Naive thymus-derived CD4-positive, alpha-beta T cell (primary cell): ENCODE measurements at regions not wholly inside any gene's neighbourhood (a gene's known extent, or its start where the extent isn't known, plus 50 kb on each side); places are given as distances from the start of the nearest gene placed in this dataset.
"Not testable (repeated sequence)": the region's sequence is repeated elsewhere in the genome, so short reads cannot be mapped to it uniquely, and the experiment has no call there.

Experiments used
- ATAC-seq: fragments of 150-1000 bp; cut with Tn5 transposase; 2 replicates; pipeline ENCODE4 v1.10.0; 2021; ENCODE audit warnings: mild to moderate bottlenecking, moderate library complexity
- CTCF ChIA-PET: fragments of 350-600 bp; sonication (Branson Sonifier 250); formaldehyde crosslinking; loops from one replicate; lab custom pipeline; 2021; ENCODE audit warnings: antibody characterized with exemption; lab: Charles Lee
- POLR2A ChIA-PET: fragments of 350-600 bp; sonication (Branson Sonifier 250); formaldehyde crosslinking; loops from one replicate; lab custom pipeline; 2021; ENCODE audit warnings: antibody characterized with exemption, inconsistent platforms; lab: Charles Lee
- DNase-seq, 9 donors: peaks; one replicate each; pipeline versions ENCODE4 v3.0.0 to v3.0.0-alpha.2; 2020 to 2022; ENCODE audit warnings: mixed read lengths in 1 of 9
- H3K27ac ChIP-seq: one replicate; pipeline ENCODE4 v1.7.0; 2013; ENCODE audit warnings: mild to moderate bottlenecking, low read depth, low read length, moderate library complexity
- H3K27me3 ChIP-seq, 2 donors: one replicate each; pipeline ENCODE4 v1.7.0; 2013; ENCODE audit warnings: low read length in 2 of 2, mild to moderate bottlenecking in 2 of 2, moderate library complexity in 2 of 2; ENCODE audit not compliant: control insufficient read depth in 2 of 2, insufficient read depth in 2 of 2
- H3K36me3 ChIP-seq, 3 experiments: 1 replicate in 2 of 3; 2 replicates in 1 of 3; pipeline ENCODE4 v1.7.0; 2013; ENCODE audit warnings: low read length in 3 of 3, mild to moderate bottlenecking in 3 of 3, moderate library complexity in 1 of 3; ENCODE audit not compliant: insufficient read depth in 3 of 3, control insufficient read depth in 2 of 3
- H3K4me1 ChIP-seq, 2 donors: one replicate each; pipeline ENCODE4 v1.7.0; 2013; ENCODE audit warnings: low read length in 2 of 2, mild to moderate bottlenecking in 2 of 2, moderate library complexity in 1 of 2; ENCODE audit not compliant: control insufficient read depth in 2 of 2, insufficient read depth in 2 of 2
- H3K4me3 ChIP-seq: 2 replicates; pipeline ENCODE4 v1.7.0; 2013; ENCODE audit warnings: mild to moderate bottlenecking, low read length
- H3K9me3 ChIP-seq, 3 experiments: 1 replicate in 2 of 3; 2 replicates in 1 of 3; pipeline ENCODE4 v1.7.0; 2013; ENCODE audit warnings: low read length in 3 of 3; ENCODE audit not compliant: control insufficient read depth in 2 of 3
- H3K27ac Mint-ChIP-seq, 9 donors: one replicate each; pipeline ENCODE4 v1.8.0; 2020 to 2022; ENCODE audit warnings: mixed read lengths in 9 of 9, mild to moderate bottlenecking in 8 of 9, moderate library complexity in 5 of 9, inconsistent platforms in 2 of 9
- H3K27me3 Mint-ChIP-seq, 5 donors: one replicate each; pipeline ENCODE4 v1.8.0; 2021 to 2022; ENCODE audit warnings: mixed read lengths in 5 of 5, mild to moderate bottlenecking in 1 of 5
- H3K36me3 Mint-ChIP-seq, 5 donors: one replicate each; pipeline ENCODE4 v1.8.0; 2020 to 2022; ENCODE audit warnings: mixed read lengths in 5 of 5, mild to moderate bottlenecking in 3 of 5, inconsistent platforms in 1 of 5
- H3K4me1 Mint-ChIP-seq, 7 donors: one replicate each; pipeline ENCODE4 v1.8.0; 2020 to 2022; ENCODE audit warnings: mixed read lengths in 7 of 7, mild to moderate bottlenecking in 3 of 7, inconsistent platforms in 1 of 7
- H3K4me3 Mint-ChIP-seq, 10 donors: one replicate each; pipeline ENCODE4 v1.8.0; 2020 to 2022; ENCODE audit warnings: mild to moderate bottlenecking in 10 of 10, mixed read lengths in 10 of 10, moderate library complexity in 6 of 10, inconsistent platforms in 2 of 10
- H3K9me3 Mint-ChIP-seq, 11 donors: one replicate each; pipeline ENCODE4 v1.8.0; 2020 to 2022; ENCODE audit warnings: mixed read lengths in 11 of 11, mild to moderate bottlenecking in 4 of 11, inconsistent platforms in 1 of 11, moderate library complexity in 1 of 11
- intact Hi-C, 2 donors: fragments of 100-400 bp; cut with micrococcal nuclease; formaldehyde crosslinking; loops; one replicate each; pipeline ENCODE4 v1.15.1; 2023

- no peak for ATAC-seq
- Histone ChIP-seq H3K27me3 (no peaks in the 10 kb centered on the region), H3K36me3 (no peaks in the 10 kb centered on the region), H3K4me3 (no peak overlapping the region), H3K9me3 (no peaks in the 10 kb centered on the region), H3K4me1 (no peaks in the 10 kb centered on the region), H3K27ac (no peak overlapping the region)
- peaks cover 0 to 10% (median 4%) of the 10 kb centered on the region in 5 donors for H3K36me3 Mint-ChIP-seq
- H3K9me3 Mint-ChIP-seq: peaks cover 2 to 22% (median 12%) of the 10 kb centered on the region in 11 donors
- intact Hi-C loops: no loop called here
- peaks cover 15 to 48% (median 33%) of the 10 kb centered on the region in 5 donors for H3K27me3 Mint-ChIP-seq
- peaks cover 0 to 2% (median 0%) of the 10 kb centered on the region in 7 donors for H3K4me1 Mint-ChIP-seq
- no peak overlapping the region for H3K4me3 Mint-ChIP-seq
- DNase-seq: no peak
- ChIA-PET CTCF (no interaction called here), POLR2A (no interaction called here)
- no peak overlapping the region for H3K27ac Mint-ChIP-seq
Measured at GRCh38 chr6:16993396-16993795, 108.5 kb upstream of the STMND1 start.

- POLR2A ChIA-PET: no interaction called here
- Histone ChIP-seq H3K4me1 (no peaks in the 10 kb centered on the region), H3K27me3 (no peaks in the 10 kb centered on the region), H3K36me3 (no peaks in the 10 kb centered on the region), H3K27ac (no peak overlapping the region), H3K4me3 (no peak overlapping the region), H3K9me3 (no peaks in the 10 kb centered on the region)
- Mint-ChIP-seq H3K27me3 (peaks cover 17 to 48% (median 33%) of the 10 kb centered on the region in 5 donors), H3K4me3 (no peak overlapping the region), H3K36me3 (peaks cover 0 to 10% (median 4%) of the 10 kb centered on the region in 5 donors), H3K27ac (no peak overlapping the region), H3K4me1 (peaks cover 0 to 2% (median 0%) of the 10 kb centered on the region in 7 donors), H3K9me3 (peaks cover 2 to 29% (median 14%) of the 10 kb centered on the region in 11 donors)
- intact Hi-C loops: no loop called here
- no peak for ATAC-seq
- CTCF ChIA-PET: interaction anchor here (0.6 kb wide), 1 partner anchor 1199 kb away, joined by 6 read pairs; no protein-coding TSS in a partner anchor
- DNase-seq: no peak
Measured at GRCh38 chr6:16991981-16992629, 109.7 kb upstream of the STMND1 start.

- H3K4me3 ChIP-seq, H3K27me3 ChIP-seq, ATAC-seq, H3K4me1 ChIP-seq, H3K36me3 ChIP-seq, intact Hi-C loops, CTCF ChIA-PET, H3K27ac ChIP-seq, H3K4me1 Mint-ChIP-seq, POLR2A ChIA-PET, H3K4me3 Mint-ChIP-seq, H3K9me3 ChIP-seq, DNase-seq, H3K27ac Mint-ChIP-seq: not testable (repeated sequence)
- Mint-ChIP-seq H3K9me3 (peaks cover 5 to 33% (median 14%) of the 10 kb centered on the region in 11 donors), H3K36me3 (peaks cover 0 to 10% (median 4%) of the 10 kb centered on the region in 5 donors), H3K27me3 (peaks cover 30 to 46% (median 36%) of the 10 kb centered on the region in 5 donors)
Measured at GRCh38 chr6:16989976-16990375, 111.9 kb upstream of the STMND1 start.

GRCh38 chr6:16989382-16989781 is 112.5 kb upstream of the STMND1 start:
- Mint-ChIP-seq H3K27me3 (peaks cover 29 to 52% (median 40%) of the 10 kb centered on the region in 5 donors), H3K9me3 (peaks cover 5 to 33% (median 14%) of the 10 kb centered on the region in 11 donors), H3K4me3 (no peak overlapping the region), H3K27ac (no peak overlapping the region), H3K4me1 (peaks cover 0 to 8% (median 0%) of the 10 kb centered on the region in 7 donors), H3K36me3 (peaks cover 0 to 10% (median 4%) of the 10 kb centered on the region in 5 donors)
- H3K9me3 ChIP-seq: no peaks in the 10 kb centered on the region
- intact Hi-C loops: no loop called here
- ATAC-seq: no peak
- DNase-seq: no peak
- H3K36me3 ChIP-seq: no peaks in the 10 kb centered on the region
- H3K4me1 ChIP-seq: no peaks in the 10 kb centered on the region
- H3K27ac ChIP-seq: no peak overlapping the region
- CTCF ChIA-PET: no interaction called here
- no peak overlapping the region for H3K4me3 ChIP-seq
- POLR2A ChIA-PET: no interaction called here
- no peaks in the 10 kb centered on the region for H3K27me3 ChIP-seq

- ATAC-seq: no peak
- peaks cover 0 to 10% (median 4%) of the 10 kb centered on the region in 5 donors for H3K36me3 Mint-ChIP-seq
- peaks cover 5 to 33% (median 14%) of the 10 kb centered on the region in 11 donors for H3K9me3 Mint-ChIP-seq
- Histone ChIP-seq H3K9me3 (no peaks in the 10 kb centered on the region), H3K36me3 (no peaks in the 10 kb centered on the region), H3K27ac (no peak overlapping the region), H3K4me1 (no peaks in the 10 kb centered on the region), H3K27me3 (no peaks in the 10 kb centered on the region), H3K4me3 (no peak overlapping the region)
- H3K27me3 Mint-ChIP-seq: peaks cover 24 to 60% (median 44%) of the 10 kb centered on the region in 5 donors
- intact Hi-C loops: no loop called here
- no peak for DNase-seq
- no peak overlapping the region for H3K4me3 Mint-ChIP-seq
- ChIA-PET POLR2A (no interaction called here), CTCF (no interaction called here)
- H3K4me1 Mint-ChIP-seq: peaks cover 0 to 8% (median 0%) of the 10 kb centered on the region in 7 donors
- H3K27ac Mint-ChIP-seq: no peak overlapping the region
Measured at GRCh38 chr6:16987996-16988395, 113.9 kb upstream of the STMND1 start.

- Histone ChIP-seq H3K9me3 (no peaks in the 10 kb centered on the region), H3K27ac (no peak overlapping the region), H3K4me1 (no peaks in the 10 kb centered on the region), H3K4me3 (no peak overlapping the region), H3K27me3 (no peaks in the 10 kb centered on the region), H3K36me3 (no peaks in the 10 kb centered on the region)
- peaks cover 21 to 51% (median 34%) of the 10 kb centered on the region in 5 donors for H3K27me3 Mint-ChIP-seq
- peaks cover 0 to 10% (median 4%) of the 10 kb centered on the region in 5 donors for H3K36me3 Mint-ChIP-seq
- POLR2A ChIA-PET: no interaction called here
- intact Hi-C loops: no loop called here
- DNase-seq: no peak
- no peak overlapping the region for H3K4me3 Mint-ChIP-seq
- CTCF ChIA-PET: no interaction called here
- no peak for ATAC-seq
- peaks cover 5 to 33% (median 14%) of the 10 kb centered on the region in 11 donors for H3K9me3 Mint-ChIP-seq
- peaks cover 0 to 8% (median 0%) of the 10 kb centered on the region in 7 donors for H3K4me1 Mint-ChIP-seq
- H3K27ac Mint-ChIP-seq: no peak overlapping the region
Measured at GRCh38 chr6:16985513-16986284, 116.2 kb upstream of the STMND1 start.
